ENCODE measurements at regions not wholly inside any gene's neighbourhood (a gene's known extent, or its start where the extent isn't known, plus 50 kb on each side); places are given as distances from the start of the nearest gene placed in this dataset.

GRCh38 chr18:73059280-73059679 lies 191.5 kb upstream of the NETO1 start:
- no peak for TF ChIP-seq CTCF (IDR thresholded peaks at IDR 0.05; ENCODE audit: low read depth, low read length, missing control alignments)
- no peak overlapping the region for H3K4me3 ChIP-seq (ENCODE audit: low read depth, low read length)
- no peak for DNase-seq (ENCODE audit: low read depth)

GRCh38 chr18:73047688-73048087 lies 179.9 kb upstream of the NETO1 start:
- no peak overlapping the region for H3K4me3 ChIP-seq (ENCODE audit: low read depth, low read length)
- no peak for TF ChIP-seq CTCF (IDR thresholded peaks at IDR 0.05; ENCODE audit: low read depth, low read length, missing control alignments)
- DNase-seq (ENCODE audit: low read depth), result no peak

GRCh38 chr18:73045037-73045436 lies 177.2 kb upstream of the NETO1 start:
- TF ChIP-seq CTCF (IDR thresholded peaks at IDR 0.05; ENCODE audit: low read depth, low read length, missing control alignments), result no peak
- no peak for DNase-seq (ENCODE audit: low read depth)
- no peak overlapping the region for H3K4me3 ChIP-seq (ENCODE audit: low read depth, low read length)

- no peak for DNase-seq (ENCODE audit: low read depth)
- TF ChIP-seq CTCF (IDR thresholded peaks at IDR 0.05; ENCODE audit: low read depth, low read length, missing control alignments), result no peak
- H3K4me3 ChIP-seq (ENCODE audit: low read depth, low read length), result no peak overlapping the region
Measured at GRCh38 chr18:73043611-73044010, 175.8 kb upstream of the NETO1 start.

DNA sequence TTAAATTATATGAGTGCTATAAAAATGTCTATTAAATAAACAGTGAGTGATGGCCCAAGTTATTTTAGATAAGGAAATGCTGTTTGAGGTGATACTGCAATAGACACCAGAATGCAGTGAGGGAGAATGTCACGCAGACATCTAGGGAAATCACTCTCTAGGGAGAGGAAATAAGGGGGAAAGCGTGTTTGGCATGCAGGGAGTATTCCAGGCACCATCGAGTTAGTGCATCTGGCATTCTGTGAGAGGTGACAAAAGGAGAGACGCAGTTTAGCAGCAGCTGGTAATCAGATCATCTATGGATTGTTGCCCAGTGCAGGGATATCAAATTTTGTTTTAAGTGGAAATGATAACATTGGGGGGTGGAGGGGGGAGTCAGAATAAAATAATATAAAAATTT lies 175.4 kb upstream of the NETO1 start:
- TF ChIP-seq CTCF (IDR thresholded peaks at IDR 0.05; ENCODE audit: low read depth, low read length, missing control alignments), result no peak
- DNase-seq (ENCODE audit: low read depth), result no peak
- H3K4me3 ChIP-seq (ENCODE audit: low read depth, low read length), result no peak overlapping the region

DNA sequence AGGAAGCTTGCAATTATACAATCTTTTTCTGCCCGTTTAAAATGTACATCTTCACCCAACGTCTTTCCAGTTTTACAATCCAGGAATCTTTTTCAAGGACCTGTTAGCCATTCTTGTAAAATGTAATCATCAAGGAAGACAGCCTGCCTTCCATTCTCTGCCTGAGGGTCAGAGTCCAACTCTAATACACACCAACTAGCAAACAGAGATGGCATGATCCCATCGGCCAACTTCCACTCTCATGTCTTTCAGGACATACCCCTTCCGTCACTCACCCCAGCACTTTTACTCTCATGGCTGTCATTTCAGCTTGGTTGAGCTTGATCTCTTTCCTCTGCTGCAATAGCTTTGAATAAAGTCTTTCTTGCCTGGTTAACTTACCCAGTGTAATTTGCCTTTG lies 172.5 kb upstream of the NETO1 start:
- no peak for TF ChIP-seq CTCF (IDR thresholded peaks at IDR 0.05; ENCODE audit: low read depth, low read length, missing control alignments)

GRCh38 chr18:73038336-73038735 lies 170.5 kb upstream of the NETO1 start:
- H3K4me3 ChIP-seq (ENCODE audit: low read depth, low read length), result no peak overlapping the region
- TF ChIP-seq CTCF (IDR thresholded peaks at IDR 0.05; ENCODE audit: low read depth, low read length, missing control alignments), result no peak
- no peak for DNase-seq (ENCODE audit: low read depth)

More for the DNA sequence above, 172.5 kb upstream of the NETO1 start:
- H3K4me3 ChIP-seq (ENCODE audit: low read depth, low read length), result no peak overlapping the region
- no peak for DNase-seq (ENCODE audit: low read depth)

All from GM12864 (cell line).